GM11168 (cell line): ENCODE measurements at regions not wholly inside any gene's neighbourhood (a gene's known extent, or its start where the extent isn't known, plus 50 kb on each side); places are given as distances from the start of the nearest gene placed in this dataset.
"Not testable (repeated sequence)": the region's sequence is repeated elsewhere in the genome, so short reads cannot be mapped to it uniquely, and the experiment has no call there.

Experiments used
- in situ Hi-C: fragments of 300-500 bp; cut with MboI; formaldehyde crosslinking; loops from one replicate; pipeline ENCODE4 v1.12.0; 2022; ENCODE audit warnings: low sequenced_read_pairs; ENCODE audit not compliant: unreplicated experiment

DNA sequence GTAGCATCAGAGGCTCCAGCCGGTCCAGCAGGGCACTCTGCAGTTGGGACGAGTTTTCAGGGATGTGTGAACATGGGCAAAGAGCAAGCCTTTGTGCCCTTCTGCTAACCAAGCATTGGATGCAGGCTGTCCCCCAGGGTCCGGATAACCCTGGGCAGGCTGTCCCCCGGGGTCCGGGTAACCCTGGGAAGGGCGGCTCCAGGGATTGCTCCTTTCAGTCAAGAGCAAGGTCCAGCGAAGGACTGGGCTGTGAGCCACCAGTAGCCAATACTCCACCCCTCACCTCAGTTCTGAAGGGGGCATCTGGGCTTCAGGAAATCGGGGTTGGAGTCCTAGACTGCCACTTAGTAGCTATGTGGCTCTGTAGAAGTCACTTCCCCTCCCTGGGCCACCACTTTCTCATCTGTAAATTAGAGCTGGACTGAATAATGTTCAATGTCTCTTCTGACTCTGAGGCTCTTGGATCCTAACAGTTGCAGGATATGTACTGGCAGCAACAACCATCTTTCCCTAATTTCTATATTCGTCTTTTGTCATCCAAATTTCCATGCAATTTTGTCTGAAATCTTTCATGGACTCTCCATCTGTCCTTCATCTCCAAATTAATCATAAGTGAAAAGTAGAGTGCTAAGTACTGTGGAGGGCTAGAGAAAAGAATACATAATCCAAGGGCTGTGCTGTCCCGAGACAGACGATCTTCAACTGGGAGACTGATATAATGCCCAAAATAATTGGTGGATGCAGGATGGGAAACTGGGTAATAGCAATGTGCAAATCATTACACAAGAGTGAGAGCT is 137.4 kb upstream of the NTF3 start:
- in situ Hi-C loops: no loop called here

DNA sequence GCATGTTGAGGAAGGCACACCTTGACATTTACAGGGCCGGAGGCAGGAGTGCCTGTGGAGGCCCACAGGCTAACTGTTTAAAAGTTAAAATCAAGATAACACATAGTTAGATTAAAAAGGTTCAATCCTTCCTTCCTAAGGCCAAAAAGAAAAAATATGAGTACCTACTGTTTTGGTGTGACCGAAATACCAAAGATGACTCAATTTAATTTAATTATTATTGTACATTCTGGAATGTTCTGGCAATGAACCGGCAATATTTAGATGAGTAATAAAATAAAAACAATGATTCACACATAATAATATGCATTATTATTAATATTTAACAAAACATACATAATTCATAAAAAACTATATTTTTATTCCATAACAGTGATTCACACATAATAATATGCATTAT is 136.8 kb upstream of the NTF3 start:
- in situ Hi-C loops: no loop called here

DNA sequence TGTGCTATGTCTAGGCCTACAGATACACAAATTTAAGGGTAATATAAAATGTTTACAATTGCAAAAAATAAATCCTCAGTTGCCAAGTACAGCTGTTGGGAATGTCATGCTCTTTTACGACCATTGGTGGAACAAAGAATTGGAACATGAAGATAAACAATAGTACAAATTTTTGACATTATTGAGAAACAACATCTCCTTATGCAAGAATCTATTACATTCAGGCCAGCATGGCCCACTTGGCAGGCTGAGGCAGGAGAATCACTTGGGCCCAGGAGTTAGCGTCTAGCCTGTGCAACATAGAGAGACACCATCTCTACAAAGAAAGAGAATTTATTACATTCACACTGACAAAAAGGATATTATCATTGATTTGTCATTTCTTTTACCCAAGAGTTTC is 135.9 kb upstream of the NTF3 start:
- in situ Hi-C loops: no loop called here

DNA sequence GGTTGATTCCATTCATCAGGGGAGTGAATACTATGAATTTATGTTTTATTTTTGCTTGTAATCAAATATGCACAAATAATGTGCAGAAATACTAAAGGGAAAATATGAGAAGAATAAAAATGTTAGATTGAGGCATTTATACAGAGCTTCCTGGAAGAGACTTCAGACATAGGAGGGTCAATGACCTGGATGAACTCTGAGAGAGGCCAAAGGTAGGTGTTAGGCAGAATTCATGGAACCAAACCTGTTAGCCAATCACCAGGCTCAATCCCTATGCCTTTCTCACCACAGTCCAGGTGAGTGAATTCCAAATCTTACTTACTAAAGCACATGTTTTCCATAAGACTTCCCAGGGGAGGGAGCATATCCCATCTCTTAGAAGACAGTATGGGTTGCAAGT is 130.4 kb upstream of the NTF3 start:
- in situ Hi-C loops: no loop called here

DNA sequence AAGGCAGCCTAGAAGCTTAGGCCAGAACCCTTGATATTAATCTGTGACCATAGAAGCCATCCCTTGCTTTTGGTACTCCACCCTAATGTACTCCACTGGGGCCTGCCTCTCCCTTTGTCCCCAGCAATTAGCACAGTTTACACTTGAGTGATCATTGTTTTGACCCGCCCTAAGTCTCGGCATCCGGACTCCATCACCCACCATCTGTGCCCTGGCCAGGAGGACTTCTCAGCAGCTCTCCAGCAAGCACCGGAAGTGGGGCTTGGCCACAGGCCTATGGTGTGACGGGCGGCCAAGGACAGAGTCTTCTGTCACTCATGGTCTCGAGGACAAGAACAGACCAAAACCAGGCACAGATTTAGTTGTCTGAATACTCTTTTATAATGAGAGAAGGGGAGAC is 126.5 kb upstream of the NTF3 start:
- in situ Hi-C loops: no loop called here

DNA sequence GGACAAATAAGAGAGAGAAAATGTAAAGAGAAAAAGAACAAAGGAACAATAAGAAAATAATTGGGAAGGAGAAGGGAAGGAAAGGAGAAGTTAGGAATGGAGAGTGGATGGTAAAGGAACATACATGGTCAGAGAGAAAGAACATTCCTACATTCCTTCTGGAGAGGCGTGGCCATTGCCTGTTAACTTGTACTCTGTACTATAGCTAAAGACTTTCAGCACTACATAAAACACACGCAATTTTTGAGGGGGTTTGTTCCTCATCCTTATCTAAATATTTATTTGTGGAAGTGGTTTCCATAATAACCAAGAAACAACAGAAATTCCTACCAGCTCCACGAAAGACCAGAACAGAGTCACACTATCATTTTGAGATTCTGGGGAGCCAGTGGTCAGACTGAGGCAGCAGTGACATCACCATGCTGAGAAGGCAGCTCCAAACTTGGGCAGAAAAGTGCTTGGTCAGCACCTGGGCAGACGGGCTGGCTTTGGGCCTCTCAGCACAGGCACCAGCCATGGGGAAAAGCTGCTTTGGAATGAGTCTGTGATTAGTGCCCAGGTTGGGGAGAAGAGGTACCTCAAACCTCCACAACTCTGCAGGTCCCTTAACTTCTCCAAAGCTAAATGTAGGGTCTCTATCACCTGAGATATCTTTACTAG is 125.9 kb upstream of the NTF3 start:
- in situ Hi-C loops: no loop called here

DNA sequence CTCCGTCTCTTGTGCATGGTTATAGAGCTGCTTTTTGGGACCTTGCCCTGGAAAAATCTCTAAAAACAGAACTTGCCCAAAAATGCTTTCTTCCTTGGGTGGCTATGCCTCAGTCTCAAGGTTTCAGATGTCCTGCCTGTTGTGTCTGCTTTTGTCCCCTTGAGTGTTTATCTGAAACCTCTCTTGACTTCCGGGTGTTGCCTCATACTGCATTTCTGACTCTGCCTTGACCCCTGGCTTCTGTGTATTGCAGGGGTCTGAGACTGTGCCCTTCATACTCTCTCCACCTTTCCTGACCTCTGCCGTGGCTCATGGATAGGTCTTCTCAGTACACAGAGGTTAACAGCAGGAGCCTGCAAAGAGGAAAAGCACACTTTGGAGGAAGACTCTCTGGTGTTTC is 124.8 kb upstream of the NTF3 start:
- in situ Hi-C loops: no loop called here

DNA sequence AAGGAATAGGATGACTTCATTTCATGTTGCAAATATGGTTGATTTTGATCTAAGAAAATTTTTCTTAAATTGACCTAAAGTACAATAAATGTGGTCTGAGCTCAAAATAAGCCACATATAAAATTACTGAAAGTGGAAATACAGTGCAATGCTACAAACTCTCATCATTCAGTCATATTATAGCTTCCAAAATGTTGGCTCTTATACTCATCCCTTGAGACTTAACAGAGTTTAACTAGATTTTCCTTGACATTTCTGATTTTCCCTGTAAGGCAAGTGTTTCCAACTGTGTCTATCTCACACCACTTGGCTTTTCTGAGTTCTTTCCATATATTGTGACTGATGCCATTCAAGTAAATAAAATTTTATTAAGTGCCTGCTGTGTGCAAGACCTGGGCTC is 123.7 kb upstream of the NTF3 start:
- in situ Hi-C loops: no loop called here

DNA sequence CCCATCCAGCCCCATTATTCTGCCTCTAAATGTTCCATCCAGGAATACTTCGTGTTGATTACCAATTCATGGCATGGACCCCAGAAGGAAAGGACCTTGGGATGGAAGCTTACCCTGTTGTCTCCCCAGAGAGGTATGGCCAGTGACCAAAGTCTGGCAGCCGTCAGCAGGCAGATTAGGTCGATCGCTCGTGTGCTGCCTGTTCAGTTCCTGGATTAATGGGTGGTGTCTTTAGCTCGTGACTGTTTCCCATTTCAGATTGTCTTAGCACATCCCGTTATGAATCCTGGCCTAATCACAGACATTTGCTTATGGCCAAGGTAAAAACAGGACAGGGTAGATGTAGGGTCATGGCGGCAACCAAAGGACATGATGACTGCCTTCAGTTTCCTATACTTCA is 122.9 kb upstream of the NTF3 start:
- in situ Hi-C loops: no loop called here

DNA sequence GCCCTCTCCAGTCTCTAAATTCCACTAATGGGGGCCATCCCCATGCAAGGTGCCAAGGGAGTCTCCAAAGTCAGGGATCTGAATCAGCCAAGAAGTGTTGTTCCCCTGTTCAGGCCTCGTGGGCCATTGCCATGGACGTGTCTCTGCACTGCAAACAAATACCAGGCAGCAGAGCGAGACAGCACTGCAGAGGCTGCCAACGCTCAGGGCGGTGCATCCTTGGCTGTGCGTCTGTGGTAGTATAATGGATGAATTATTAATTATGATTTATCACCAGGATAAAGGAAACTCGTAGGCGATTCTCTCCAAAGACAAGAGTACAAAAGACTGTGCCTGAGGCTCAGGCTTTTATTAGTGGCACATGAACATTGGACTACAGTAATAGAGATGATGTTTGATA is 122.3 kb upstream of the NTF3 start:
- in situ Hi-C loops: no loop called here

DNA sequence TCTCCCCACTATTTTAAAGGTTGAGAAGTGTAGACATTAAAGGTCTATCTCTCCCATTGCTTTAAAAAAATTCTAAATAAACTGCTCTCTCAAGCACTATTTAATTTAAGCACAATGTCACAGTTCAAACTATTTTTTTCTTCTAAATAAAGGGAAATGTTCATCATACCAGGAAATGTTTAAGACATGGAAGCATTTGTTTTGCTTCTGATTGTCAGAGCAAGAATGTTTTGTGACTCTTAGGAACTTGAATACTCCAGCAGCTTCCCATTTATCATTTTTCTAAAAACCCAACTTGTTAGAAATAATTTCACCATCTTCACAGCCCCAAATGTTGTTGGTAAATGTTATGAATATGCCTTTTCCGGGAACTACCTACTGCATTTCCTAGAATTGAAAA is 121.8 kb upstream of the NTF3 start:
- in situ Hi-C loops: no loop called here

DNA sequence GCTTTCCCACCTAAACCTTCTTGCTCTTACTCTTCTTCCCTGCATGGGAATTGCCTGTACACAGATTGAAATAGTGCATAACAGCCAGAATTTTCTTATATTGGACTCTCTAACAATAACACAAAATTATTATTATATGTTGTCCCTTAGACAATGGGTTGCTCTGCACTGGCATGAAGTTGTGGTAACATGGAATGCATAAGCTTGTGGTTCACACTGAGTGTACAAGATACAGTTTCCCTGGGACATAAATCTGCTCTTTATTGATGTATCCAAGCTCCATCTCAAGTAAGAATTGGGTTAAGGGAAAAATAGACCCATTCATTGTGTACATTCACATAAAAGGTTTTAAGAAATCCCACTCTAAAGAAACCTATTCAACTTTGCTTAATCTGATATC is 114.4 kb upstream of the NTF3 start:
- in situ Hi-C loops: no loop called here

DNA sequence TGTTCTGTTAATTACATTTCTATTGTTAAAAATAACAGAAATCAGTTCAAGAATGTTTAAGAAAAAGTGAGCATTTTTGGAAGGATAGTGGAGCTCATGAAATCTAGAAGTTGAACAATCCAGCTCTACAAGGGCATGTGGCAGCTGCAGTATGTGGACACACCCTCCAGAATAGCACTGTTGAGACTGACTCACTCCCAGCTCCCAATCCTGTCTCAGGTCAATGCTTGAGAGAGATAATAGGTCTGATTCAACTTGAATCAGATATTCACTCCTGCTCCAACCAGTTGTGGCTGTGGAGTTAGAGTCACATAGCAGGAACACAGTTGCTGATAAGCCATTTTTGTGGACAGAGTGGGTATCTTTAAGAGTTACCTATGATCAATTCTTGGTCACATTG is 113.0 kb upstream of the NTF3 start:
- in situ Hi-C loops: no loop called here

DNA sequence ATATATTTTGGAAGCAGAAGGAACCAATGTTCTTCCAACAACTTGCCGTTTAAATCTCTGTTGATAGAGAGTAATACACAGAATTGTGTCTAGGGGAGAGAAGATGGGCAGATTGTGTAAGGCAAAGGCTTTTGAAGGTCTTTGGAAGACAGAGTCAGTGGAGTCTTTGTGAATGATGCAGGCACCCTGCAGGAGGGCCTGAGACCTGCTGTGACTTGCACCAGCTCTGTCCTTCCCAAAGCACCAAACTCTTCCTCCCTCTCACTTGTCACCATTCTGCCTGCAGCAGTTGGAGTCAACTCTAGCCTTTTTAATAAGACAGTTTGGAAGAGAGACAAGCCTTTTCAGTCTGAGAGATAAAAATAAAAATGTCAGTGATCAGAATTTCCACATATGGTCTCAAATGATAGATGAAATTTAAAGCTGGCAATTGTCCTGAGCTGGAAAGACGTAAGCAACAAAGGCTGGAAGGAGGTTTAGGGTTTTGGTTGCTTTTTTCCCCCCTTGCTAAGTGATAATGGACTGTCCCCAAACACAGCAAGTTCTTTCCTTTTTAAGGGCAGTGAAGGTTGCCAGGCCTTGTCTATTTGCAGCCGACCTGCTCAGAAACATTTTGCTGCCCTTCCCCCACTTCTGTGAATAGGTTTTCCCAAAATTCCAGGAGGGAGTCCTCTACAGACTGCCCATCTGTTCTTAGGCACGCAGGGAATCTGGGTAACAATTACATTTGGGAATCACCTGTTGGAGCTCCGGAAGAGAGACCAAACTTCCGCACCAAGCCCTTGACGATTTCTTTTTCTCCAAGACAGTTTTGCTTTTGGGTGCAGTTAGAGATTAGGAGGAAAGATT is 103.0 kb upstream of the NTF3 start:
- in situ Hi-C loops: no loop called here

DNA sequence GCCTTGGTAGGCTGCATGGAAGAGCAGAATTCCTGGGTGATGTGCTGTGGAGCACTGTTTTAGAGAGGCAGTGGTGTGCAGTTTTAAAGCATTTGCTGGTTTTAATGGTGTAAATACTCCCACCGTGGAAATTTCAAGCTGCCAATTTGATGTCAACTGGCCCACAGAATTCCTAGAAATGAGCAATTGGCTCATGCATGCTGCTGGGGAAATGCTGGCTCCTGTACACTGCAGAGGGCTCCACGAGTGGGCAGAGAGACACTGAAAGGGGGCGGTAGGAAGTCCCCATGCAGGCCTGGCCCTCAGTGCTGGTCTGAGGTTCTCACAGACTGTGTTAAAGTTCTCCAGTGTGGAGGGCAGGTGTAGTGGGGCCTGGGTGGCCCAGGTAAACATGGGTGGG is 99.4 kb upstream of the NTF3 start:
- in situ Hi-C loops: no loop called here

DNA sequence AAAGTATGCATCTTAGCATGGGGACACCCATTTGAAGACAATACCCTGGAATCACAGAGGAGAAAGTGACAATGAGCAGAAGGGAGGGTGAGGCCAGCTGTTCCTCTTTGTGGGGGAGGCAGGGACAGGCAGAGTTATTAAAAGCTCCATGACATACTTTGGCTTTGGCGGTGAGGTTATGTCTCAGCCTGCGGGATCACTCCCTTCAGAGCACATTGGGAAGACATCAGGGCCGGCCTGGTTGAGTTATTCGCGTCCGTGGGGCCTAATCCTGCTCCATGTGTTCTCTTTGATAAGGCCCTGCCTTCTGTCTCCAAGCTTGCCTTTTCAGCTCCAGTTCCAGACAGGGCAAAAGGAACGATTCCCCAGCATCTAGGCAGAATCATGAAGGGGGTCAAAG is 98.8 kb upstream of the NTF3 start:
- in situ Hi-C loops: no loop called here

DNA sequence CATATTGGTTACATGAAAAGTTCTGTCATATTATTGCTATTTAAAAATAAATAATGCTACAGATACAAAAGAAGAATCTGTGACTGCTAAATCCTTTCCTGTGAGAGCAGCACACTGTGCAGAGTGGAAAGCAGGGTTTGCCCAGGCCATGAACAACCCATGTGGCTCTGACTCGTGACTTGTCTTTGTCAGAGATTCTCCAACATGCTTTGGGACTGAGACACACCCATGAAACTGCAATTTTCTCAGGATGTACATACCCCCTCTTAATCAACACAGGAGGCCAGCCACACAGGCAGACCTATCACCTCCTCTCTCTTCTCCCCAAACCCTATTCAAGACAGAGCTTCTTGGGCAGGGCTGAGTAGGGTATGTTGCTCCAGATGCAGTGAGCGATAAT is 96.8 kb upstream of the NTF3 start:
- in situ Hi-C loops: no loop called here

DNA sequence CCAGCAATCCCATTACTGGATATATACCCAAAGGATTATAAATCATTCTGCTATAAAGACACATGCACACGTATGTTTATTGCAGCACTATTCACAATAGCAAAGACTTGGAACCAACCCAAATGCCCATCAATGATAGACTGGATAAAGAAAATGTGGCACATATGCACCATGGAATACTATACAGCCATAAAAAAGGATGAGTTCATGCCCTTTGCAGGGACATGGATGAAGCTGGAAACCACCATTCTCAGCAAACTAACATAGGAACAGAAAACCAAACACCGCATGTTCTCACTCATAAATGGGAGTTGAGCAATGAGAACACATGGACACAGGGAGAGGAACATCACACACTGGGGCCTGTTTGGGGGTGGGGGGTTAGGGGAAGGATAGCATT is 90.8 kb upstream of the NTF3 start:
- in situ Hi-C loops: not testable (repeated sequence)

DNA sequence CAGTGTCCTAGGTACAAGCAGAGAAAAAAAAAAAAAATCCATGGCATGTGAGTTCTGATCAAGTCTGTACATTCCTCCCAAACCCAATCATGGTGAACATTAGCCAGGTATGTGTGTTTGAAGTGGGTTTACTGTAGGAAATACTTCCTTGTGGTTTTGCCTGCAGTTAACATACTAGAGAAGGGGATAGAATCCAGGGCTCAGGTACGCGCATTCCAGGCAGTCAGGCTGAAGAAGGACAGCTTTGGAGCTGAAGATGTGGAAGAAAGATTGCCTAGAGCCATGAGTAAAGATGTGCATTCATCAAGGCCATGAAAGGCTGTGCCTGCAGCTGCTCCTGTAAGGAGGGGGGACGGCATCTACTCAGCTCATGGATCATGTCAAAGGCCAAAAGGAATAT is 88.2 kb upstream of the NTF3 start:
- in situ Hi-C loops: no loop called here

DNA sequence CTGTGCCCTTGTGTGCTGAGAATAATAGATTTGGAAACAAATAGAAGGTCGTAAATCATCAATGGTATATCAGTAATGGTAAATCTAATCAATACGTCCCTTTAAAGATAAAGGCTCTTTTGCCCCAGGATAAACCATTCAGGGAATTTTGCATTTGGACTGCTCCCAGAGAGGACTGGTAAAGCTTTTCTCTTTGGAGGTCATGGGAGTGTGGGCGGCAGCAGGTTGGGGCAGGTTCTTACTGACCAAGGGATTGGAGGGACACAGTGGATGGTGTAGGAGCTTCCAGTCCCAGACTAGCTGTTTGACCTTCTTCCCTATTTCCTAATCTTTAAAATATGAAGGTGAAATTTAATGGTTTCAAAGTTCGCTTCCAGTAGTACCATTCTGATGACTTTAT is 87.8 kb upstream of the NTF3 start:
- in situ Hi-C loops: no loop called here

DNA sequence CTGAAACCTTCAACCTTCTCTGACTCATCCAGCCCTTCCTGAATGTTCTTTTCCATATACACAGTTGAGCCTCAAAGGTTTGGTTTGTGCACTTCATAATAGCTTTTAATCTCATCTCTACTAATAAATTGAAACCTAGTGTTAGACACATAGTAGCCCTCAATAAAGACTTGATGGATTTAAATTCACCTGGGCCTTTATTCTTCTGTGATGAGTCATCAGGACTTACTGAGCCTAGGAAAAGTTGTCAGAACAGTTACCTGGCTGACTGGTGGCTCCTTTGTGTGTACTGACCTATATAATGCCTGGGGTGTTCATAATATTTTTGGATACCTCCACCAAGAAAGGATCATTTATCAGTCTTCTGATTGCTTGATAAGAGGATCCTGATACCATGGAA is 86.4 kb upstream of the NTF3 start:
- in situ Hi-C loops: no loop called here
